HG03571 (cell line): ENCODE measurements at regions not wholly inside any gene's neighbourhood (a gene's known extent, or its start where the extent isn't known, plus 50 kb on each side); places are given as distances from the start of the nearest gene placed in this dataset.
"Not testable (repeated sequence)": the region's sequence is repeated elsewhere in the genome, so short reads cannot be mapped to it uniquely, and the experiment has no call there.

Experiments
- ATAC-seq: cut with Tn5 transposase; IDR thresholded peaks from one replicate; pipeline ENCODE4 v1.9.1; 2021; ENCODE audit not compliant: unreplicated experiment

- no peak for ATAC-seq
Observed at GRCh38 chr5:103389846-103390245, 131.3 kb downstream of the MACIR start.

GRCh38 chr5:103389357-103389756, 130.8 kb downstream of the MACIR start:
- no peak for ATAC-seq

- ATAC-seq: no peak
Observed at GRCh38 chr5:103385722-103386121, 127.2 kb downstream of the MACIR start.

- ATAC-seq: not testable (repeated sequence)
Observed at GRCh38 chr5:103377638-103378037, 119.1 kb downstream of the MACIR start.

GRCh38 chr5:103375863-103376591, 117.5 kb downstream of the MACIR start:
- ATAC-seq: no peak

GRCh38 chr5:103375350-103375749, 116.8 kb downstream of the MACIR start:
- no peak for ATAC-seq

GRCh38 chr5:103374473-103374963, 116.0 kb downstream of the MACIR start:
- no peak for ATAC-seq

GRCh38 chr5:103373597-103374472, 115.3 kb downstream of the MACIR start:
- no peak for ATAC-seq

GRCh38 chr5:103371046-103371607, 112.6 kb downstream of the MACIR start:
- ATAC-seq: no peak

GRCh38 chr5:103369125-103370120, 110.9 kb downstream of the MACIR start:
- no peak for ATAC-seq

- ATAC-seq: no peak
Observed at GRCh38 chr5:103367702-103368101, 109.1 kb downstream of the MACIR start.

- no peak for ATAC-seq
Observed at GRCh38 chr5:103366918-103367549, 108.5 kb downstream of the MACIR start.

- no peak for ATAC-seq
Observed at GRCh38 chr5:103364074-103364473, 105.5 kb downstream of the MACIR start.

- no peak for ATAC-seq
Observed at GRCh38 chr5:103362211-103362610, 103.6 kb downstream of the MACIR start.

GRCh38 chr5:103360475-103360874, 101.9 kb downstream of the MACIR start:
- ATAC-seq: no peak

GRCh38 chr5:103358305-103358995, 99.9 kb downstream of the MACIR start:
- ATAC-seq: no peak

- no peak for ATAC-seq
Observed at GRCh38 chr5:103357636-103358035, 99.1 kb downstream of the MACIR start.

GRCh38 chr5:103356350-103357091, 98.0 kb downstream of the MACIR start:
- ATAC-seq: no peak

GRCh38 chr5:103355579-103355978, 97.0 kb downstream of the MACIR start:
- no peak for ATAC-seq
